ENCODE measurements at regions not wholly inside any gene's neighbourhood (a gene's known extent, or its start where the extent isn't known, plus 50 kb on each side); places are given as distances from the start of the nearest gene placed in this dataset.
"Not testable (repeated sequence)": the region's sequence is repeated elsewhere in the genome, so short reads cannot be mapped to it uniquely, and the experiment has no call there.

GRCh38 chr11:82194521-82194920, 539.1 kb downstream of the FAM181B start:
- DNase-seq: no peak

GRCh38 chr11:82191695-82192094, 542.0 kb downstream of the FAM181B start:
- peak; percentile 87 for DNase-seq

GRCh38 chr11:82185925-82186324, 547.7 kb downstream of the FAM181B start:
- no peak for DNase-seq

GRCh38 chr11:82184966-82185365, 548.7 kb downstream of the FAM181B start:
- no peak for DNase-seq

GRCh38 chr11:82183346-82183745, 550.3 kb downstream of the FAM181B start:
- no peak for DNase-seq

GRCh38 chr11:82182697-82183096, 551.0 kb downstream of the FAM181B start:
- DNase-seq: not testable (repeated sequence)

- DNase-seq: not testable (repeated sequence)
Observed at GRCh38 chr11:82181796-82182195, 551.9 kb downstream of the FAM181B start.

GRCh38 chr11:82176945-82177344, 556.7 kb downstream of the FAM181B start:
- DNase-seq: no peak

- DNase-seq: no peak
Observed at GRCh38 chr11:82176365-82176764, 557.3 kb downstream of the FAM181B start.

- DNase-seq: no peak
Observed at GRCh38 chr11:82174610-82175009, 559.1 kb downstream of the FAM181B start.

GRCh38 chr11:82146789-82147188, 586.9 kb downstream of the FAM181B start:
- DNase-seq: no peak

- no peak for DNase-seq
Observed at GRCh38 chr11:82118946-82119345, 614.7 kb downstream of the FAM181B start.

- DNase-seq: no peak
Observed at GRCh38 chr11:82117362-82117761, 616.3 kb downstream of the FAM181B start.

- DNase-seq: no peak
Observed at GRCh38 chr11:82105331-82105998, 628.2 kb downstream of the FAM181B start.

GRCh38 chr11:82092904-82093303, 640.8 kb downstream of the FAM181B start:
- no peak for DNase-seq

GRCh38 chr11:82089426-82089825, 644.2 kb downstream of the FAM181B start:
- DNase-seq: no peak

- DNase-seq: no peak
Observed at GRCh38 chr11:82085493-82085892, 648.2 kb downstream of the FAM181B start.

- no peak for DNase-seq
Observed at GRCh38 chr11:82082976-82083375, 650.7 kb downstream of the FAM181B start.

GRCh38 chr11:82080160-82080559, 653.5 kb downstream of the FAM181B start:
- no peak for DNase-seq

- DNase-seq: no peak
Observed at GRCh38 chr11:82076126-82076525, 657.5 kb downstream of the FAM181B start.

GRCh38 chr11:82059505-82059904, 674.2 kb downstream of the FAM181B start:
- DNase-seq: no peak

GRCh38 chr11:82056450-82056849, 677.2 kb downstream of the FAM181B start:
- DNase-seq: no peak

- DNase-seq: no peak
Observed at GRCh38 chr11:82049199-82049598, 684.5 kb downstream of the FAM181B start.

GRCh38 chr11:82047200-82047599, 686.5 kb downstream of the FAM181B start:
- no peak for DNase-seq

GRCh38 chr11:82046778-82047177, 686.9 kb downstream of the FAM181B start:
- no peak for DNase-seq
